Breast epithelium (tissue), 3 donors: ENCODE measurements at regions not wholly inside any gene's neighbourhood (a gene's known extent, or its start where the extent isn't known, plus 50 kb on each side); places are given as distances from the start of the nearest gene placed in this dataset.

Experiments
- POLR2A ChIP-seq: fragments of 450-650 bp; IDR thresholded peaks from one replicate; pipeline ENCODE4 v1.6.1; 2016; ENCODE audit warnings: antibody characterized with exemption, mild to moderate bottlenecking, moderate library complexity
- POLR2AphosphoS5 ChIP-seq, 3 donors: sonication (generic); formaldehyde crosslinking; IDR thresholded peaks; one replicate each; pipeline ENCODE4 v1.6.1; 2017; ENCODE audit warnings: antibody characterized with exemption in 3 of 3
- TF ChIP-seq, protein P1 (sequence below), 3 donors: fragments of 450-650 bp; IDR thresholded peaks; one replicate each; pipeline ENCODE4 v1.5.1; 2016 to 2017; ENCODE audit warnings: antibody characterized with exemption in 3 of 3, mild to moderate bottlenecking in 3 of 3, moderate library complexity in 3 of 3

DNA sequence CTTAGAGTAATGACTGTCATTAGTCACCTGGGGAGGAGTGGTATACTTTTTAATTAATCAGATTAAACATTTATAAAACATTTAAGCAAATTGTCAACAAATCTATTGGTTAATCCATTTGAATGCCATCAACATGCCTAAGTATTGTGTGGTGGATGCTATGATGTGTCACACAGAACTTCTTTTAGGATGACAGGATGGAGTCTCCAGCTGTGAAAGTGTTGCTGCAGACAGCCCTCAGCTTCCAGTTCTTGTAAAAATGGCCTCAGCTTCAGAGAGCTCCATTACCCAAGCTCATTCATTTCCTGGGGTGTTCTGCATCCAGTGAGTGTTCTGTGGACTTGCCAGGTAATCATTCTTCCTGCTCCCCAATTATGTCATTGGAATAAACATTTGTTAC, 74.3 kb upstream of the CLNK start:
- TF ChIP-seq, protein P1, sequence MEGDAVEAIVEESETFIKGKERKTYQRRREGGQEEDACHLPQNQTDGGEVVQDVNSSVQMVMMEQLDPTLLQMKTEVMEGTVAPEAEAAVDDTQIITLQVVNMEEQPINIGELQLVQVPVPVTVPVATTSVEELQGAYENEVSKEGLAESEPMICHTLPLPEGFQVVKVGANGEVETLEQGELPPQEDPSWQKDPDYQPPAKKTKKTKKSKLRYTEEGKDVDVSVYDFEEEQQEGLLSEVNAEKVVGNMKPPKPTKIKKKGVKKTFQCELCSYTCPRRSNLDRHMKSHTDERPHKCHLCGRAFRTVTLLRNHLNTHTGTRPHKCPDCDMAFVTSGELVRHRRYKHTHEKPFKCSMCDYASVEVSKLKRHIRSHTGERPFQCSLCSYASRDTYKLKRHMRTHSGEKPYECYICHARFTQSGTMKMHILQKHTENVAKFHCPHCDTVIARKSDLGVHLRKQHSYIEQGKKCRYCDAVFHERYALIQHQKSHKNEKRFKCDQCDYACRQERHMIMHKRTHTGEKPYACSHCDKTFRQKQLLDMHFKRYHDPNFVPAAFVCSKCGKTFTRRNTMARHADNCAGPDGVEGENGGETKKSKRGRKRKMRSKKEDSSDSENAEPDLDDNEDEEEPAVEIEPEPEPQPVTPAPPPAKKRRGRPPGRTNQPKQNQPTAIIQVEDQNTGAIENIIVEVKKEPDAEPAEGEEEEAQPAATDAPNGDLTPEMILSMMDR (IDR thresholded peaks at IDR 0.05): no peak
- TF ChIP-seq POLR2A: no peak
- TF ChIP-seq POLR2AphosphoS5 (IDR thresholded peaks at IDR 0.05): no peak
